Neural progenitor cell (in vitro differentiated cells): ENCODE measurements at regions not wholly inside any gene's neighbourhood (a gene's known extent, or its start where the extent isn't known, plus 50 kb on each side); places are given as distances from the start of the nearest gene placed in this dataset.
"Not testable (repeated sequence)": the region's sequence is repeated elsewhere in the genome, so short reads cannot be mapped to it uniquely, and the experiment has no call there.

ENCODE experiments used
- EZH2 ChIP-seq: fragments of 200-600 bp; sonication (generic); IDR thresholded peaks from 2 replicates; pipeline ENCODE4 v1.6.1; 2017; ENCODE audit warnings: antibody characterized with exemption, mild to moderate bottlenecking, moderate library complexity
- TF ChIP-seq, protein P1 (sequence below): fragments of 200-600 bp; sonication (generic); IDR thresholded peaks from 2 replicates; pipeline ENCODE4 v1.5.1; 2017; ENCODE audit warnings: antibody characterized with exemption, mild to moderate bottlenecking

DNA sequence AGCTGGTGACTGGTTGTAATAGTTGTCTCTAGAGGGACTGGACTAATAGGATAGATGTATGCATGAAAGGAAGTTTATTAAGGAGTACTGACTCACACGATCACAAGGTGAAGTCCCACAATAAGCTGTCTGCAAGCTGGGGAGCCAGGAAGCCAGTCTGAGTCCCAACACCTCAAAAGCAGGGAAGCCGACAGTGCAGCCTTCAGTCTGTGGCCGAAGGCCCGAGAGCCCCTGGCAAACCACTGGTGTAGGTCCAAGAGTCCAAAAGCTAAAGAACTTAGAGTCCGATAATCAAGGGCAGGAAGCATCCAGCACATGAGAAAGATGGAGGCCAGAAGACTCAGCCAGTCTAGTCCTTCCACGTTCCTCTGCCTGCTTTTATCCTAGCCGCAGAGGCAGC is 372.6 kb downstream of the TCERG1L start:
- TF ChIP-seq, protein P1, sequence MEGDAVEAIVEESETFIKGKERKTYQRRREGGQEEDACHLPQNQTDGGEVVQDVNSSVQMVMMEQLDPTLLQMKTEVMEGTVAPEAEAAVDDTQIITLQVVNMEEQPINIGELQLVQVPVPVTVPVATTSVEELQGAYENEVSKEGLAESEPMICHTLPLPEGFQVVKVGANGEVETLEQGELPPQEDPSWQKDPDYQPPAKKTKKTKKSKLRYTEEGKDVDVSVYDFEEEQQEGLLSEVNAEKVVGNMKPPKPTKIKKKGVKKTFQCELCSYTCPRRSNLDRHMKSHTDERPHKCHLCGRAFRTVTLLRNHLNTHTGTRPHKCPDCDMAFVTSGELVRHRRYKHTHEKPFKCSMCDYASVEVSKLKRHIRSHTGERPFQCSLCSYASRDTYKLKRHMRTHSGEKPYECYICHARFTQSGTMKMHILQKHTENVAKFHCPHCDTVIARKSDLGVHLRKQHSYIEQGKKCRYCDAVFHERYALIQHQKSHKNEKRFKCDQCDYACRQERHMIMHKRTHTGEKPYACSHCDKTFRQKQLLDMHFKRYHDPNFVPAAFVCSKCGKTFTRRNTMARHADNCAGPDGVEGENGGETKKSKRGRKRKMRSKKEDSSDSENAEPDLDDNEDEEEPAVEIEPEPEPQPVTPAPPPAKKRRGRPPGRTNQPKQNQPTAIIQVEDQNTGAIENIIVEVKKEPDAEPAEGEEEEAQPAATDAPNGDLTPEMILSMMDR: not testable (repeated sequence)
- not testable (repeated sequence) for TF ChIP-seq EZH2
